Endothelial cell of umbilical vein (primary cell): ENCODE measurements at regions not wholly inside any gene's neighbourhood (a gene's known extent, or its start where the extent isn't known, plus 50 kb on each side); places are given as distances from the start of the nearest gene placed in this dataset.
A peak's percentile ranks its signal among the peaks of the same experiment; 100 is the strongest.
"Not testable (repeated sequence)": the region's sequence is repeated elsewhere in the genome, so short reads cannot be mapped to it uniquely, and the experiment has no call there.

ENCODE experiments used
- BruUV-seq: library from RNA; stranded (reverse); fragments of 400-500 nt; replicated peaks from 2 replicates; lab custom pipeline; 2021; lab: Mats Ljungman, UMichigan
- CTCF ChIA-PET: fragments of 300-600, 350-600 bp; sonication (Branson Sonifier 250); formaldehyde crosslinking; loops from one replicate; lab custom pipeline; 2021; ENCODE audit warnings: antibody characterized with exemption, inconsistent platforms; lab: Charles Lee
- POLR2A ChIA-PET: fragments of 300-600, 350-600 bp; sonication (Branson Sonifier 250); formaldehyde crosslinking; loops from one replicate; lab custom pipeline; 2021; ENCODE audit warnings: antibody characterized with exemption, inconsistent platforms; lab: Charles Lee
- DNase-seq: peaks from one replicate; pipeline ENCODE4 v3.0.0-alpha.2; 2011; ENCODE audit warnings: low read depth, low spot score
- FAIRE-seq: peaks from 2 replicates; lab custom pipeline; 2011; peaks lifted over from hg19 to GRCh38; lab: Jason Lieb, UNC
- H2AFZ ChIP-seq: 2 replicates; pipeline ENCODE4 v1.6.0; 2012; ENCODE audit warnings: low read depth, low read length, control low read depth, inconsistent platforms
- H3K27ac ChIP-seq: 2 replicates; pipeline ENCODE4 v1.5.1; 2011; ENCODE audit warnings: low read depth, mild to moderate bottlenecking, control low read depth, low read length, moderate library complexity; ENCODE audit not compliant: insufficient read depth
- H3K27me3 ChIP-seq, 2 experiments: 2 replicates each; pipeline versions ENCODE4 v1.6.0 to v1.6.1; 2011; ENCODE audit warnings: low read length in 2 of 2, mixed read lengths in 1 of 2; ENCODE audit not compliant: control insufficient read depth in 2 of 2, insufficient read depth in 2 of 2
- H3K36me3 ChIP-seq, 2 experiments: 2 replicates in 1 of 2; 3 replicates in 1 of 2; pipeline ENCODE4 v1.5.1; 2011; ENCODE audit warnings: low read length in 2 of 2, mild to moderate bottlenecking in 1 of 2, moderate library complexity in 1 of 2; ENCODE audit not compliant: control insufficient read depth in 2 of 2, insufficient read depth in 2 of 2; ENCODE audit errors: extremely low read depth in 1 of 2
- H3K4me1 ChIP-seq: 3 replicates; pipeline ENCODE4 v1.5.1; 2011; ENCODE audit warnings: mild to moderate bottlenecking, low read length; ENCODE audit not compliant: control insufficient read depth, insufficient read depth; ENCODE audit errors: extremely low read depth
- H3K4me2 ChIP-seq: 2 replicates; pipeline ENCODE4 v1.6.1; 2011; ENCODE audit warnings: low read length, control low read depth, mixed read lengths; ENCODE audit not compliant: insufficient read depth
- H3K4me3 ChIP-seq, 3 experiments: fragments of 200-600 bp in 1 of 3; sonication (generic), shearing (Covaris generic) in 1 of 3; replicated peaks in 1 of 3; 2 replicates each; pipeline ENCODE4 v1.5.1; 2011 to 2016; ENCODE audit warnings: control low read depth in 3 of 3, low read length in 3 of 3, mild to moderate bottlenecking in 2 of 3, inconsistent platforms in 1 of 3, low read depth in 1 of 3, moderate library complexity in 1 of 3; ENCODE audit not compliant: insufficient read depth in 1 of 3
- H3K79me2 ChIP-seq: 2 replicates; pipeline ENCODE4 v1.6.0; 2012; ENCODE audit warnings: low read length, inconsistent platforms; ENCODE audit not compliant: control insufficient read depth, insufficient read depth
- H3K9ac ChIP-seq: replicated peaks from 2 replicates; pipeline ENCODE3; 2011; ENCODE audit warnings: low read length, control low read depth; ENCODE audit not compliant: insufficient read depth; ENCODE audit errors: extremely low read depth
- H3K9me1 ChIP-seq: replicated peaks from 3 replicates; pipeline ENCODE4 v1.6.0; 2011; ENCODE audit warnings: mild to moderate bottlenecking, low read length; ENCODE audit not compliant: control insufficient read depth, insufficient read depth; ENCODE audit errors: extremely low read depth
- H3K9me3 ChIP-seq: replicated peaks from 2 replicates; pipeline ENCODE4 v1.5.1; 2012; ENCODE audit warnings: low read length, inconsistent platforms; ENCODE audit not compliant: control insufficient read depth, insufficient read depth
- H4K20me1 ChIP-seq: replicated peaks from 2 replicates; pipeline ENCODE3; 2011; ENCODE audit warnings: mild to moderate bottlenecking, low read length; ENCODE audit not compliant: control insufficient read depth, insufficient read depth; ENCODE audit errors: extremely low read depth
- CTCF ChIP-seq, 2 donors: IDR thresholded peaks; 1 replicate in 1 of 2; 2 replicates in 1 of 2; pipeline ENCODE4 v1.5.1; 2011; ENCODE audit warnings: low read length in 2 of 2, mild to moderate bottlenecking in 2 of 2, moderate library complexity in 2 of 2, control low read depth in 1 of 2, inconsistent platforms in 1 of 2, low read depth in 1 of 2; ENCODE audit not compliant: insufficient read depth in 1 of 2; ENCODE audit errors: extremely low read depth in 1 of 2
- EZH2 ChIP-seq: IDR thresholded peaks from 2 replicates; pipeline ENCODE4 v1.6.1; 2012; ENCODE audit warnings: borderline replicate concordance, low read depth, mild to moderate bottlenecking, moderate library complexity, low read length, inconsistent platforms; ENCODE audit not compliant: severe bottlenecking
- FOS ChIP-seq: IDR thresholded peaks from 2 replicates; pipeline ENCODE4 v1.6.1; 2011; ENCODE audit warnings: mild to moderate bottlenecking, low read length, moderate library complexity, borderline replicate concordance; ENCODE audit not compliant: insufficient read depth
- GATA2 ChIP-seq: IDR thresholded peaks from 2 replicates; pipeline ENCODE4 v1.7.0; 2011; ENCODE audit warnings: low read depth, mild to moderate bottlenecking, moderate library complexity, mixed read lengths, low read length; ENCODE audit not compliant: insufficient read length, insufficient read depth
- JUN ChIP-seq: IDR thresholded peaks from 2 replicates; pipeline ENCODE4 v1.6.1; 2011; ENCODE audit warnings: borderline replicate concordance, low read depth; ENCODE audit not compliant: insufficient read length, insufficient read depth
- MYC ChIP-seq: IDR thresholded peaks from one replicate; pipeline ENCODE4 v1.6.1; 2011; ENCODE audit warnings: mild to moderate bottlenecking, low read depth, low read length
- POLR2A ChIP-seq: IDR thresholded peaks from 2 replicates; pipeline ENCODE4 v1.6.1; 2012; ENCODE audit warnings: low read depth, mild to moderate bottlenecking, control low read depth, low read length
- POLR2AphosphoS5 ChIP-seq: IDR thresholded peaks from 2 replicates; pipeline ENCODE4 v1.6.1; 2012; ENCODE audit warnings: low read depth, mild to moderate bottlenecking, control low read depth, low read length, moderate library complexity; ENCODE audit not compliant: insufficient read depth
- dilution Hi-C: fragments of 300-500 bp; cut with MboI; formaldehyde crosslinking; loops from one replicate; pipeline ENCODE4 v1.15.0; 2019; ENCODE audit warnings: low sequenced_read_pairs; ENCODE audit not compliant: extremely low pct_ligation_motif_present
- intact Hi-C: fragments of 100-400 bp; cut with micrococcal nuclease; formaldehyde crosslinking; loops from one replicate; pipeline ENCODE4 v1.10.0; 2022
- TF ChIP-seq, protein P1 (sequence below): IDR thresholded peaks from 2 replicates; pipeline ENCODE4 v1.6.1; 2011; ENCODE audit not compliant: insufficient read depth, insufficient read length

DNA sequence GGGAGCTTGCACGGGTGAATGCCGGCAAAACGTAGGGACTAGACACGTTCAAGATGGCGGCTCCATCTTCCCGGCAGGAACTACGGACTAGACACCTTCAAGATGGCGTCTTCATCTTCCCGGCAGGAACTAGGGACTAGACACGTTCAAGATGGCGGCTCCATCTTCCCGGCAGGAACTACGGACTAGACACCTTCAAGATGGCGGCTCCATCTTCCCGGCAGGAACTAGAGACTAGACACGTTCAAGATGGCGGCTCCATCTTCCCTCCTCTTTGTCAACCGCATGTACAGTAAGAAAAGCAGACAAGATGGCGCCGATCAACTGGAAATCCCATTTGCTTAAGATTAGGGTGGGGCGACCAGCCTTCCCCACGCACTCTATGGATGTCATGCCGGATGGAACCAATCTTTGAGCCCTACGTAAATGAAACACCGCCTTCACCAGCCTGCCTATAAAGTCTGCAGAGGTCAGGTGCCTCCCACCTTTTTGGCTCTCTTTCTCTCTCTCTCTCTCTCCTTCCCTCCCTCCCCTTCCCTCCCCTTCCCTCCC lies 222.4 kb downstream of the CRLF2 start:
- TF ChIP-seq POLR2A: no peak
- no peak for TF ChIP-seq CTCF (IDR thresholded peaks at IDR 0.05; ENCODE audit: extremely low read depth in 1 of 2, insufficient read depth in 1 of 2, low read depth in 1 of 2, low read length in 2 of 2)
- no peak for TF ChIP-seq FOS
- no peak for TF ChIP-seq MYC
- no peak for TF ChIP-seq GATA2
- TF ChIP-seq, protein P1, sequence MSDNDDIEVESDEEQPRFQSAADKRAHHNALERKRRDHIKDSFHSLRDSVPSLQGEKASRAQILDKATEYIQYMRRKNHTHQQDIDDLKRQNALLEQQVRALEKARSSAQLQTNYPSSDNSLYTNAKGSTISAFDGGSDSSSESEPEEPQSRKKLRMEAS: no peak
- no peak for TF ChIP-seq JUN
- TF ChIP-seq POLR2AphosphoS5: no peak
- no peak for TF ChIP-seq EZH2
- CTCF ChIA-PET: no interaction called here
- peak; percentile 91 for FAIRE-seq
- Histone ChIP-seq H3K4me3 (no peak overlapping the region), H3K4me2 (no peak overlapping the region), H3K27me3 (no peaks in the 10 kb centered on the region), H3K9me1 (no peaks in the 10 kb centered on the region), H3K4me1 (no peaks in the 10 kb centered on the region), H4K20me1 (no peaks in the 10 kb centered on the region), H3K36me3 (no peaks in the 10 kb centered on the region), H3K9ac (no peak overlapping the region), H3K9me3 (peaks cover 4% of the 10 kb centered on the region), H3K27ac (no peak overlapping the region), H3K79me2 (no peaks in the 10 kb centered on the region), H2AFZ (no peak overlapping the region)
- DNase-seq: no peak
- dilution Hi-C loops (no loop called here), intact Hi-C loops (no loop called here)
- no TSS peak for BruUV-seq
- POLR2A ChIA-PET: no interaction called here

DNA sequence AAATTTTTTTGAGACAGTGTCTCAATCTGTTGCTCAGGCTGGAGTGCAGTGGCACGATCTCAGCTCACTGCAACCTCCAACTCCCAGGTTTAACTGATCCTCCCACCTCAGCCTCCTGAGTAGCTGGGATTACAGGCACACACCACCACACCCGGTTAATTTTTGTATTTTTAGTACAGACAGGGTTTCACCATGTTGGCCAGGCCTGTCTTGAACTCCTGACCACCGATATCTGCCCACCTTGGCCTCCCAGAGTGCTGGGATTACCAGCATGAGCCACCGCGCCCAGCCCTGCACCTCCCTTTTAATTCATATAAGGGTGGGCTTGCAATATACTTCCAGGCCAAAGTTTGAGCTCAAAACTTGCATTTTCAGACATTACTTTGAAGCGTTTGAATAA lies 223.9 kb downstream of the CRLF2 start:
- DNase-seq, H3K27ac ChIP-seq, H3K27me3 ChIP-seq, CTCF ChIA-PET, BruUV-seq, intact Hi-C loops, H3K4me1 ChIP-seq, FAIRE-seq, H3K36me3 ChIP-seq, H3K9me1 ChIP-seq, H3K9me3 ChIP-seq, H3K79me2 ChIP-seq, H4K20me1 ChIP-seq, H3K4me3 ChIP-seq, H3K9ac ChIP-seq, POLR2A ChIA-PET, dilution Hi-C loops, H3K4me2 ChIP-seq, H2AFZ ChIP-seq: not testable (repeated sequence)
